HEK293 (cell line): ENCODE measurements at regions not wholly inside any gene's neighbourhood (a gene's known extent, or its start where the extent isn't known, plus 50 kb on each side); places are given as distances from the start of the nearest gene placed in this dataset.

Experiments used
- CTCF ChIA-PET: fragments of 350-600 bp; formaldehyde crosslinking; extraction: SDS; loops from one replicate; lab custom pipeline; 2021; ENCODE audit warnings: antibody characterized with exemption; lab: Yijun Ruan, JAX
- POLR2A ChIA-PET: fragments of 300-600 bp; formaldehyde crosslinking; extraction: SDS; loops from one replicate; lab custom pipeline; 2020; ENCODE audit warnings: antibody characterized with exemption, inconsistent platforms; lab: Yijun Ruan, JAX
- H3K27ac ChIP-seq: fragments of 200-500 bp; sonication (Bioruptor generic); 2 replicates; pipeline ENCODE4 v1.5.1; 2014; ENCODE audit warnings: low read depth, low read length, control low read depth, inconsistent platforms; ENCODE audit errors: extremely low read depth
- H3K36me3 ChIP-seq, 2 experiments: fragments of 200-500 bp in 1 of 2; sonication (Bioruptor generic) in 1 of 2; 1 replicate in 1 of 2; 2 replicates in 1 of 2; pipeline ENCODE4 v1.5.1; 2014 to 2017; ENCODE audit warnings: inconsistent platforms in 2 of 2, low read length in 2 of 2; ENCODE audit not compliant: control insufficient read depth in 2 of 2, insufficient read depth in 1 of 2
- H3K4me1 ChIP-seq: fragments of 200-500 bp; sonication (Bioruptor generic); 2 replicates; pipeline ENCODE4 v1.5.1; 2014; ENCODE audit warnings: mild to moderate bottlenecking, low read length, inconsistent platforms; ENCODE audit not compliant: control insufficient read depth, insufficient read depth
- H3K4me3 ChIP-seq: 2 replicates; pipeline ENCODE4 v1.5.1; 2011; ENCODE audit warnings: low read depth, mild to moderate bottlenecking, control low read depth, low read length, moderate library complexity
- H3K9me3 ChIP-seq: fragments of 200-500 bp; sonication (Bioruptor generic); 2 replicates; pipeline ENCODE4 v1.5.1; 2014; ENCODE audit warnings: low read depth, low read length, inconsistent platforms; ENCODE audit not compliant: control insufficient read depth, insufficient read depth
- GLI4 ChIP-seq: fragments of 450-650 bp; formaldehyde crosslinking; IDR thresholded peaks from 2 replicates; pipeline ENCODE4 v1.5.1; 2016; ENCODE audit warnings: missing biosample characterization, missing genetic modification characterization
- MZF1 ChIP-seq: fragments of 450-650 bp; formaldehyde crosslinking; IDR thresholded peaks from 2 replicates; pipeline ENCODE4 v1.5.1; 2017; ENCODE audit warnings: missing biosample characterization, missing genetic modification characterization, borderline replicate concordance
- REST ChIP-seq: fragments of 450-650 bp; formaldehyde crosslinking; IDR thresholded peaks from 2 replicates; pipeline ENCODE4 v1.5.1; 2016; ENCODE audit warnings: missing biosample characterization, missing genetic modification characterization
- TRIM28 ChIP-seq: IDR thresholded peaks from 2 replicates; pipeline ENCODE4 v1.6.1; 2011; ENCODE audit warnings: low read length, control low read depth, borderline replicate concordance
- ZFP37 ChIP-seq: fragments of 450-650 bp; formaldehyde crosslinking; IDR thresholded peaks from 2 replicates; pipeline ENCODE4 v1.5.1; 2016; ENCODE audit warnings: missing biosample characterization, missing genetic modification characterization
- ZNF10 ChIP-seq: fragments of 450-650 bp; formaldehyde crosslinking; IDR thresholded peaks from 2 replicates; pipeline ENCODE4 v1.5.1; 2017; ENCODE audit warnings: missing biosample characterization, missing genetic modification characterization
- ZNF121 ChIP-seq: fragments of 450-650 bp; formaldehyde crosslinking; IDR thresholded peaks from 2 replicates; pipeline ENCODE4 v1.5.1; 2016; ENCODE audit warnings: missing biosample characterization, missing genetic modification characterization
- ZNF155 ChIP-seq: fragments of 450-650 bp; formaldehyde crosslinking; IDR thresholded peaks from 2 replicates; pipeline ENCODE4 v1.5.1; 2016; ENCODE audit warnings: missing biosample characterization, missing genetic modification characterization
- ZNF24 ChIP-seq: fragments of 450-650 bp; formaldehyde crosslinking; IDR thresholded peaks from 2 replicates; pipeline ENCODE4 v1.5.1; 2016; ENCODE audit warnings: missing biosample characterization, missing genetic modification characterization
- ZNF280D ChIP-seq: fragments of 450-650 bp; formaldehyde crosslinking; IDR thresholded peaks from 2 replicates; pipeline ENCODE4 v1.5.1; 2016; ENCODE audit warnings: missing biosample characterization, missing genetic modification characterization
- ZNF416 ChIP-seq: fragments of 450-650 bp; formaldehyde crosslinking; IDR thresholded peaks from 2 replicates; pipeline ENCODE4 v1.5.1; 2016; ENCODE audit warnings: missing biosample characterization, missing genetic modification characterization
- ZNF596 ChIP-seq: fragments of 450-650 bp; IDR thresholded peaks from 2 replicates; pipeline ENCODE4 v1.5.0; 2018; ENCODE audit warnings: missing biosample characterization, mild to moderate bottlenecking, missing genetic modification characterization, moderate library complexity
- ZNF660 ChIP-seq: fragments of 450-650 bp; IDR thresholded peaks from 2 replicates; pipeline ENCODE4 v1.5.1; 2018; ENCODE audit warnings: missing biosample characterization, mild to moderate bottlenecking, missing genetic modification characterization
- TF ChIP-seq, protein P1 (sequence below): fragments of 450-650 bp; formaldehyde crosslinking; IDR thresholded peaks from 2 replicates; pipeline ENCODE4 v1.5.1; 2016; ENCODE audit warnings: missing biosample characterization, missing genetic modification characterization, borderline replicate concordance

GRCh38 chrX:10854594-10854993 is 234.2 kb upstream of the MID1 start:
- CTCF ChIA-PET, result no interaction called here
- no peaks in the 10 kb centered on the region for H3K9me3 ChIP-seq
- POLR2A ChIA-PET, result no interaction called here
- TF ChIP-seq, protein P1, sequence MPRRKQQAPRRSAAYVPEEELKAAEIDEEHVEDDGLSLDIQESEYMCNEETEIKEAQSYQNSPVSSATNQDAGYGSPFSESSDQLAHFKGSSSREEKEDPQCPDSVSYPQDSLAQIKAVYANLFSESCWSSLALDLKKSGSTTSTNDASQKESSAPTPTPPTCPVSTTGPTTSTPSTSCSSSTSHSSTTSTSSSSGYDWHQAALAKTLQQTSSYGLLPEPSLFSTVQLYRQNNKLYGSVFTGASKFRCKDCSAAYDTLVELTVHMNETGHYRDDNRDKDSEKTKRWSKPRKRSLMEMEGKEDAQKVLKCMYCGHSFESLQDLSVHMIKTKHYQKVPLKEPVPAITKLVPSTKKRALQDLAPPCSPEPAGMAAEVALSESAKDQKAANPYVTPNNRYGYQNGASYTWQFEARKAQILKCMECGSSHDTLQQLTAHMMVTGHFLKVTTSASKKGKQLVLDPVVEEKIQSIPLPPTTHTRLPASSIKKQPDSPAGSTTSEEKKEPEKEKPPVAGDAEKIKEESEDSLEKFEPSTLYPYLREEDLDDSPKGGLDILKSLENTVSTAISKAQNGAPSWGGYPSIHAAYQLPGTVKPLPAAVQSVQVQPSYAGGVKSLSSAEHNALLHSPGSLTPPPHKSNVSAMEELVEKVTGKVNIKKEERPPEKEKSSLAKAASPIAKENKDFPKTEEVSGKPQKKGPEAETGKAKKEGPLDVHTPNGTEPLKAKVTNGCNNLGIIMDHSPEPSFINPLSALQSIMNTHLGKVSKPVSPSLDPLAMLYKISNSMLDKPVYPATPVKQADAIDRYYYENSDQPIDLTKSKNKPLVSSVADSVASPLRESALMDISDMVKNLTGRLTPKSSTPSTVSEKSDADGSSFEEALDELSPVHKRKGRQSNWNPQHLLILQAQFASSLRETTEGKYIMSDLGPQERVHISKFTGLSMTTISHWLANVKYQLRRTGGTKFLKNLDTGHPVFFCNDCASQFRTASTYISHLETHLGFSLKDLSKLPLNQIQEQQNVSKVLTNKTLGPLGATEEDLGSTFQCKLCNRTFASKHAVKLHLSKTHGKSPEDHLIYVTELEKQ (tag by site-specific recombination), result no peak
- TF ChIP-seq ZNF596 (tag by site-specific recombination) (no peak), ZFP37 (no peak), MZF1 (tag by site-specific recombination) (no peak), ZNF660 (no peak), TRIM28 (no peak), ZNF24 (no peak), REST (no peak), ZNF121 (tag by site-specific recombination) (no peak), ZNF155 (tag by site-specific recombination) (no peak), ZNF416 (tag by site-specific recombination) (no peak), ZNF280D (tag by site-specific recombination) (no peak), GLI4 (no peak)
- TF ChIP-seq, all 188 proteins: peak for 0
- H3K4me1 ChIP-seq, result no peaks in the 10 kb centered on the region
- H3K4me3 ChIP-seq, result no peak overlapping the region
- H3K36me3 ChIP-seq, result no peaks in the 10 kb centered on the region
- H3K27ac ChIP-seq, result no peak overlapping the region

GRCh38 chrX:10855845-10856244 is 235.5 kb upstream of the MID1 start:
- H3K27ac ChIP-seq, result no peak overlapping the region
- CTCF ChIA-PET, result interaction anchor here (0.8 kb wide), 1 partner anchor 13 kb away, joined by 4 read pairs; no protein-coding TSS in a partner anchor

More at GRCh38 chrX:10855845-10856244, 235.5 kb upstream of the MID1 start:
- TF ChIP-seq ZNF10 (tag by site-specific recombination), result no peak
- no peak overlapping the region for H3K4me3 ChIP-seq
- H3K4me1 ChIP-seq, result no peaks in the 10 kb centered on the region
- no peaks in the 10 kb centered on the region for H3K36me3 ChIP-seq
- no peaks in the 10 kb centered on the region for H3K9me3 ChIP-seq
- POLR2A ChIA-PET, result no interaction called here
